Fibroblast of mammary gland (primary cell): ENCODE measurements at regions not wholly inside any gene's neighbourhood (a gene's known extent, or its start where the extent isn't known, plus 50 kb on each side); places are given as distances from the start of the nearest gene placed in this dataset.

Experiments used
- DNase-seq: peaks from one replicate; pipeline ENCODE4 v3.0.0-alpha.2; 2010; ENCODE audit warnings: low read depth
- H3K4me3 ChIP-seq: 2 replicates; pipeline ENCODE4 v1.5.1; 2011; ENCODE audit warnings: low read depth, mild to moderate bottlenecking, low read length, moderate library complexity; ENCODE audit not compliant: control insufficient read depth
- TF ChIP-seq, protein P1 (sequence below): conservative IDR thresholded peaks from 2 replicates; pipeline ENCODE4 v1.5.1; 2011; ENCODE audit warnings: low read depth, low read length, inconsistent platforms; ENCODE audit not compliant: control insufficient read depth, insufficient read depth

DNA sequence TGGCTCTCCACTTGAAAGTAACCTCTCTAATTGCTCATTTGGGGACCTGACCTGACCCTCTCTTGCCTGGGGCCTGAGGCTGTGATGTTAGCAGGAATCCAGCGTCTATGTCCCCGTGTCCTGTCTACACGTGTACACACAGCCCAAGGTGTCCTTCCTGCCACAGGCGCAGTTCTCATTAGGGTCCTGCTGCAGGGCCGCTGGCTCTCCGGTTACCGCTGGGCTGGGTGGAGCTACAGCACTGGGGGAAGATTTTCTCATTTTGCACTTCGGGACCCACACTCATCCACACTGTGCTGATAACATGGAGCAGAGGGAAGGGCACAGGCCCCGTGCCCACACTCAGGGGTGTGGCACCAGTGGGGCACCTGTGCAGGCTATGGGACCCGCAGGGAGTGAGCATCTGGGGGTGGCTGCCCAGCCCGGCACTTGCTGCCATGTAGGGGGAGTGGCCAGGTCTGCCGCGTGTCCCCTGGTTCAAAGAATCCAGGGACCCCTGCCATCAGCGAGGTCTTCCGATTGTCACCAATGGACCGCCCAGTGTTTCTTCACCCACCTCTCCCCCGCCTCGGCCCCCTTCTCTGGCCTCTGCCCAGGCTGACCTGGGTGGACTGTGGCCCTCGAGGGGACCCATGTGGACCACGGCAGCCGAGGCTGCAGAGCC lies 98.7 kb upstream of the SFSWAP start:
- no peak overlapping the region for H3K4me3 ChIP-seq
- TF ChIP-seq, protein P1, sequence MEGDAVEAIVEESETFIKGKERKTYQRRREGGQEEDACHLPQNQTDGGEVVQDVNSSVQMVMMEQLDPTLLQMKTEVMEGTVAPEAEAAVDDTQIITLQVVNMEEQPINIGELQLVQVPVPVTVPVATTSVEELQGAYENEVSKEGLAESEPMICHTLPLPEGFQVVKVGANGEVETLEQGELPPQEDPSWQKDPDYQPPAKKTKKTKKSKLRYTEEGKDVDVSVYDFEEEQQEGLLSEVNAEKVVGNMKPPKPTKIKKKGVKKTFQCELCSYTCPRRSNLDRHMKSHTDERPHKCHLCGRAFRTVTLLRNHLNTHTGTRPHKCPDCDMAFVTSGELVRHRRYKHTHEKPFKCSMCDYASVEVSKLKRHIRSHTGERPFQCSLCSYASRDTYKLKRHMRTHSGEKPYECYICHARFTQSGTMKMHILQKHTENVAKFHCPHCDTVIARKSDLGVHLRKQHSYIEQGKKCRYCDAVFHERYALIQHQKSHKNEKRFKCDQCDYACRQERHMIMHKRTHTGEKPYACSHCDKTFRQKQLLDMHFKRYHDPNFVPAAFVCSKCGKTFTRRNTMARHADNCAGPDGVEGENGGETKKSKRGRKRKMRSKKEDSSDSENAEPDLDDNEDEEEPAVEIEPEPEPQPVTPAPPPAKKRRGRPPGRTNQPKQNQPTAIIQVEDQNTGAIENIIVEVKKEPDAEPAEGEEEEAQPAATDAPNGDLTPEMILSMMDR = no peak
- no peak for DNase-seq

DNA sequence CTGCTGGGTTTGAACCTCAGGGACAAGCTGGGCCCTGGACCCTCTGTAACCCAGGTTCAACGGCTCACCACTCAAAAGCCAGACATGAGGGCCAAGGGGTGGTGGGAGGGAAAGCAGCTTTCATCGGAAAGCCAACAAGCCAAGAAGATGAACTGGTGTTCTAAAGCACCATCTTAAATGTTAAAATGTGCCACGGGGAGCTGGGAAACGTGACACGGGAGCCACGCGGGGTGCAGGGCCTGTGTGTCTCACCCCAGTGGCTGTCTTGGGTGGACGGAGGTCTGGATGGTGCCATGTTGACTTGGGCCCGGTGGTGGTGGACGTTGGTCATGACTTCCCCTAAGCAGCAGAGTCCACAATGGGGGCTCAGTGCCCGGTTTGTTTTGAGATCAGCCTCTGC lies 97.7 kb upstream of the SFSWAP start:
- no peak for DNase-seq
- TF ChIP-seq, protein P1 = no peak
- H3K4me3 ChIP-seq = no peak overlapping the region

DNA sequence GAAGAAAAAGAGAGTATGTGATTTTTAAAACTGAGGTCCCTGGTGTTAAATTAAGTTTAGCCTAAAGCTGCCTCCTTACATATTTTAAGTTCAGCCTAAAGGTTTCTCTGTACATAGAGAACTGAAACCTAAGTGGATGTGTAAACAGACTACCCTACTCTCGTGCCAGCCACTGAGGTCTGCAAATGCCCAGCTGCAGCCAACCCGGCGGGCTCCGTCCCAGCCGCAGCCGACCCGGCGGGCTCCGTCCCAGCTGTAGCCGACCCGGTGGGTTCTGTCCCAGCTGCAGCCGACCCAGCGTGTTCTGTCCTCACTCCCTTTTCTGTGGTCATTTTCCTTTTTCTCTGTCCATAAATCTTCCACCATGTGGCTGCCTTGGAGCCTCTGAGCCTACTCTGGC lies 97.2 kb upstream of the SFSWAP start:
- TF ChIP-seq, protein P1 = no peak
- H3K4me3 ChIP-seq = no peak overlapping the region
- no peak for DNase-seq

DNA sequence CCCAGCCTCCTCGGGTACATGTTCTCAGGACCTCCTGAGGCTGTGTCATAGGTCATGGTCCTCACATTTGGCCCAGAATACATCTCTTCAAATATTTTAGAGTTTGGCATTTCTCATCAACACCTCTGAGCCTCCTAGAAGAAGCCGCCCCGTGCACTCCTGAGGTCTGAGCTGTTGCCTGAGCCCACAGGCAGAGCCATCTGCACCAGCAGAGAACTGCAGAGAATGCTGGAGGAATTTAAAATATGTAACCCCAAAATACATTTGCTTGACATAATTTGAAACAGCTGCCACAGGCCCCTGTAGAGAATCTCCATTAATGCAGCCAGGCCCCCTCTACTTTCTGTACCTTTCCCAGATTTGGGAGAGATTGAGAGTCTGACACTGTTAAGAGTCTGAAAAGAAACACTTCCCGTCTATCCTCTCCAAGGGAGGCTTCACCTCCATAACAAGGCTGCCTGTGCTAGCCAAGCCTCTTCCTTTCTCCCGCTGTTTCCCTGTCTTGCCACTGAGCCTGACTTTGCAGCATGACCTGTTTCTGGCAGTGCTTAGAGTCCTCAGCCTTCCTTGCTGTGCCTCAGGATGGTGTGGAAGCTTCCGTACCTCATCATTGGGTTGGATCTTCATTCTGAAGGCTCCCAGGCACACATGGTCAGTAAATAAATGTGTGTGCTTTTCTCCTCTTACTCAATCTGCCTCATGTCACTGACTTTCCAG lies 95.4 kb upstream of the SFSWAP start:
- DNase-seq = no peak
- no peak overlapping the region for H3K4me3 ChIP-seq
- TF ChIP-seq, protein P1 = no peak

DNA sequence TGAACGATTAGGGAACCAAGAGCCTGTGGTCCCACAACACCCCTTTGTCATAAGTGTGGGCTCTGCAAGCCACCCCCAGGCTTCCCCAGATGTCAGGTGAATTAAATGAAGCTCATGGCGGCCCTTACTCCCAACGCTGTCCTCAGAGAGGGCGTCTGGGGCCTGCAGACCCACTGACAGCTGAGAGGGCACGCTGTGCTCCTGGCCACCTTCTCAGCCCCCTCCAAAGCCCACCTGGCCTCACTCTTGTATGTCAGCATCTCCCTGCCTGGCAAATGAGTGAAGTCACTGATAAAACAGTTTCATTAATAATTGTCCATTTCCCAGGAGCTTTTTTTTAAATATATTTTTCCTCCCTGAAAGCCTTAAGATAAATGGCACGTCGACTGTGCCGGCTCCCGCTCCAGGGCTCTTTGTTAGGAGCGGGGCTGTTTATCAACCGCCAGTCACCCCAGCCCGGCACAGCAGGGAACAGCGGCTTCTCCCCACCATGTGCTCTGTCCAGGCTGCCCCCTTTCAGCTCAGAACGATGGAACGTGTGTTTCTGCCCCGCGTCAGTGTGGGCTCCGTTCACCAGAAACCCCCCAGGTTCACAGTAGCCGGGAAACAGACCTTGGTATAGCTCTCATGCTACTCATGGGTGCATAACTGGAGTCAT lies 94.7 kb upstream of the SFSWAP start:
- no peak overlapping the region for H3K4me3 ChIP-seq
- TF ChIP-seq, protein P1 = no peak
- no peak for DNase-seq

DNA sequence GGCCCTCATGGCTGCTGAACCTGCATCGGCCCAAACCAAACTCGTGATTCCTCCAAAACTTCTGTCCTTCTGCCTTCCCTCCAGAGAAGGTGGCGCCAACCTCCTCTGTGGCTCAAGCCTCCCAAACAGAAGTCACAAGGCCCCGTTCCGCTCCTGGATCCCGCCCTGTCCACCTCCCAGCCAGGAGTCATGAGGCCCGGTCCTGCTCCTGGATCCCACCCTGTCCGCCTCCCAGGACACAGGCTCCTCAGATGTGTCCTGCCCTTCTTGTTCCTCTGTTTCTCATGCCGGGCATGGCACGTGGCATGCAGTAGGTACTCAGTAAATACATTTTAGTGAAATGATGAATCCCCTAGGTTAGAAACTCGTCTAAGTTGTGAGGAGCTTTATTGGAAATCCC lies 94.2 kb upstream of the SFSWAP start:
- H3K4me3 ChIP-seq = no peak overlapping the region
- TF ChIP-seq, protein P1 = no peak
- DNase-seq = no peak
